ENCODE measurements at regions not wholly inside any gene's neighbourhood (a gene's known extent, or its start where the extent isn't known, plus 50 kb on each side); places are given as distances from the start of the nearest gene placed in this dataset.
"Not testable (repeated sequence)": the region's sequence is repeated elsewhere in the genome, so short reads cannot be mapped to it uniquely, and the experiment has no call there.

DNA sequence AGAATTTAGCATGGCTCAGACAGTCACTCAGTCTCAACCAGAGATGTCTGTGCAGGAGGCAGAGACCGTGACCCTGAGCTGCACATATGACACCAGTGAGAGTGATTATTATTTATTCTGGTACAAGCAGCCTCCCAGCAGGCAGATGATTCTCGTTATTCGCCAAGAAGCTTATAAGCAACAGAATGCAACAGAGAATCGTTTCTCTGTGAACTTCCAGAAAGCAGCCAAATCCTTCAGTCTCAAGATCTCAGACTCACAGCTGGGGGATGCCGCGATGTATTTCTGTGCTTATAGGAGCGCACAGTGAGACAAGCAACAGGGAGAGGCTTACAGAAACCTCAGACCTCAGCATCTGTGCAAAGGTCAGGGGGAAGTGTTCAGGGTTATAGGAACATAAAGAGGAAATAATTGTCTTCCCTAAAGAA lies 307.6 kb downstream of the DAD1 start:
- TF ChIP-seq, protein P1, sequence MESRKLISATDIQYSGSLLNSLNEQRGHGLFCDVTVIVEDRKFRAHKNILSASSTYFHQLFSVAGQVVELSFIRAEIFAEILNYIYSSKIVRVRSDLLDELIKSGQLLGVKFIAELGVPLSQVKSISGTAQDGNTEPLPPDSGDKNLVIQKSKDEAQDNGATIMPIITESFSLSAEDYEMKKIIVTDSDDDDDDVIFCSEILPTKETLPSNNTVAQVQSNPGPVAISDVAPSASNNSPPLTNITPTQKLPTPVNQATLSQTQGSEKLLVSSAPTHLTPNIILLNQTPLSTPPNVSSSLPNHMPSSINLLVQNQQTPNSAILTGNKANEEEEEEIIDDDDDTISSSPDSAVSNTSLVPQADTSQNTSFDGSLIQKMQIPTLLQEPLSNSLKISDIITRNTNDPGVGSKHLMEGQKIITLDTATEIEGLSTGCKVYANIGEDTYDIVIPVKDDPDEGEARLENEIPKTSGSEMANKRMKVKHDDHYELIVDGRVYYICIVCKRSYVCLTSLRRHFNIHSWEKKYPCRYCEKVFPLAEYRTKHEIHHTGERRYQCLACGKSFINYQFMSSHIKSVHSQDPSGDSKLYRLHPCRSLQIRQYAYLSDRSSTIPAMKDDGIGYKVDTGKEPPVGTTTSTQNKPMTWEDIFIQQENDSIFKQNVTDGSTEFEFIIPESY (IDR thresholded peaks at IDR 0.05), result not testable (repeated sequence)
- TF ChIP-seq, protein P2, sequence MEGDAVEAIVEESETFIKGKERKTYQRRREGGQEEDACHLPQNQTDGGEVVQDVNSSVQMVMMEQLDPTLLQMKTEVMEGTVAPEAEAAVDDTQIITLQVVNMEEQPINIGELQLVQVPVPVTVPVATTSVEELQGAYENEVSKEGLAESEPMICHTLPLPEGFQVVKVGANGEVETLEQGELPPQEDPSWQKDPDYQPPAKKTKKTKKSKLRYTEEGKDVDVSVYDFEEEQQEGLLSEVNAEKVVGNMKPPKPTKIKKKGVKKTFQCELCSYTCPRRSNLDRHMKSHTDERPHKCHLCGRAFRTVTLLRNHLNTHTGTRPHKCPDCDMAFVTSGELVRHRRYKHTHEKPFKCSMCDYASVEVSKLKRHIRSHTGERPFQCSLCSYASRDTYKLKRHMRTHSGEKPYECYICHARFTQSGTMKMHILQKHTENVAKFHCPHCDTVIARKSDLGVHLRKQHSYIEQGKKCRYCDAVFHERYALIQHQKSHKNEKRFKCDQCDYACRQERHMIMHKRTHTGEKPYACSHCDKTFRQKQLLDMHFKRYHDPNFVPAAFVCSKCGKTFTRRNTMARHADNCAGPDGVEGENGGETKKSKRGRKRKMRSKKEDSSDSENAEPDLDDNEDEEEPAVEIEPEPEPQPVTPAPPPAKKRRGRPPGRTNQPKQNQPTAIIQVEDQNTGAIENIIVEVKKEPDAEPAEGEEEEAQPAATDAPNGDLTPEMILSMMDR (IDR thresholded peaks at IDR 0.05; ENCODE audit: low read depth, low read length, missing input control), result not testable (repeated sequence)
- TF ChIP-seq, protein P3, sequence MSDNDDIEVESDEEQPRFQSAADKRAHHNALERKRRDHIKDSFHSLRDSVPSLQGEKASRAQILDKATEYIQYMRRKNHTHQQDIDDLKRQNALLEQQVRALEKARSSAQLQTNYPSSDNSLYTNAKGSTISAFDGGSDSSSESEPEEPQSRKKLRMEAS (IDR thresholded peaks at IDR 0.05), result not testable (repeated sequence)
- not testable (repeated sequence) for TF ChIP-seq JUND, SP1, YY1, RAD21 (IDR thresholded peaks at IDR 0.05)

Data from liver (tissue), 3 donors.